Activated B cell treated with CpG ODN at 0.5 μM for 24 hours (primary cell): ENCODE measurements at regions not wholly inside any gene's neighbourhood (a gene's known extent, or its start where the extent isn't known, plus 50 kb on each side); places are given as distances from the start of the nearest gene placed in this dataset.

ENCODE experiments used
- ATAC-seq: fragments of 200-7000 bp; cut with Tn5 transposase; one replicate; pipeline ENCODE4 v1.10.0; 2021; ENCODE audit warnings: low read depth, mild to moderate bottlenecking, moderate library complexity
- CTCF ChIA-PET: fragments of 350-600 bp; sonication (Branson Sonifier 250); formaldehyde crosslinking; loops from one replicate; lab custom pipeline; 2021; ENCODE audit warnings: antibody characterized with exemption; lab: Charles Lee
- POLR2A ChIA-PET: fragments of 350-600 bp; sonication (Branson Sonifier 250); formaldehyde crosslinking; loops from one replicate; lab custom pipeline; 2021; ENCODE audit warnings: antibody characterized with exemption; lab: Charles Lee
- DNase-seq: peaks from one replicate; pipeline ENCODE4 v3.0.0; 2022
- H3K27ac Mint-ChIP-seq: one replicate; pipeline ENCODE4 v1.8.0; 2020; ENCODE audit warnings: mixed read lengths
- H3K27me3 Mint-ChIP-seq: one replicate; pipeline ENCODE4 v1.8.0; 2021; ENCODE audit warnings: mixed read lengths
- H3K36me3 Mint-ChIP-seq: one replicate; pipeline ENCODE4 v1.8.0; 2021; ENCODE audit warnings: low read depth, mixed read lengths
- H3K4me1 Mint-ChIP-seq: one replicate; pipeline ENCODE4 v1.8.0; 2021; ENCODE audit warnings: mixed read lengths
- H3K4me3 Mint-ChIP-seq: one replicate; pipeline ENCODE4 v1.8.0; 2020; ENCODE audit warnings: mild to moderate bottlenecking, mixed read lengths
- H3K9me3 Mint-ChIP-seq: one replicate; pipeline ENCODE4 v1.8.0; 2020; ENCODE audit warnings: mixed read lengths
- intact Hi-C: fragments of 100-400 bp; cut with micrococcal nuclease; formaldehyde crosslinking; loops from one replicate; pipeline ENCODE4 v1.15.1; 2024
- TF ChIP-seq, protein P1 (sequence below): fragments of 200-600 bp; IDR thresholded peaks from one replicate; pipeline ENCODE4 v1.8.0; 2022; ENCODE audit warnings: antibody characterized with exemption, mild to moderate bottlenecking

DNA sequence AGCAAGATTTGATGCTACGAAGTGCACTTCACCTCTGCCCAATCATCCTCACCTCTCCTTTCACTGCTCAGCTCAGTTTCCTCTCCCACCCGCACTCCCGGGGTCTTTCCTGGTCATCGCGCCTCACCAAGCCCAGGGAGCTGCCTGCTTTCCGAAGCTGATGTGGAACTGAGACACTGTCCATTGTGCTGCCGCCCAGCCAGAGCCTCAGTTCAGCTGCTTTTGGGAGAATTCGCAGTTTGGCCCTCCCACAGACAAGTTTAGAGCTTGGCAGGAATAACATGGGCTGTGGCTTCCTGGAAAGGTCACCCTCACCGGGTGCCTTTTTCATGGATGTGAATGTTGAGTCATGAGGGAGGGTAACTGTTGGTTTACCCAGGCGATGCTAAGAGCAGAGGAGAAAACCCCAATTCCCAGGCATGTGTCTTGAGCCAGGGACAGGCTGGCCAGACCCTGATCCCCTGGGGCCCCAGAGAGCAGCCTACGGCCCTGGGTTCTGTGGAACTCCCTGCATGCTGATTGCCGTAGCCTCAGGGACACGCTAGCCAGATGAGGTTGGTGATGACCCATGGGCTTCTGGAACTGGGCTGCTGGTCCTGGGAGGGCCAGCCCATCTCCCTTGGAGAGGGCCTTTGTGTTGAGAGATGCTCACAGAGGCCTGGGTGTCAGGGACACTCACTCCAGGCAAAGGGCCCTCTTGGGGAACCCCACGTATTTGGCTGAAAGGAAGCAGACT, 1687.5 kb downstream of the TP53TG3F start:
- DNase-seq = no peak
- intact Hi-C loops = no loop called here
- H3K27me3 Mint-ChIP-seq = no peaks in the 10 kb centered on the region
- no peak overlapping the region for H3K4me3 Mint-ChIP-seq
- peaks cover 10% of the 10 kb centered on the region for H3K9me3 Mint-ChIP-seq
- ATAC-seq = no peak
- no peaks in the 10 kb centered on the region for H3K36me3 Mint-ChIP-seq
- no peak overlapping the region for H3K27ac Mint-ChIP-seq
- no peaks in the 10 kb centered on the region for H3K4me1 Mint-ChIP-seq
- TF ChIP-seq, protein P1, sequence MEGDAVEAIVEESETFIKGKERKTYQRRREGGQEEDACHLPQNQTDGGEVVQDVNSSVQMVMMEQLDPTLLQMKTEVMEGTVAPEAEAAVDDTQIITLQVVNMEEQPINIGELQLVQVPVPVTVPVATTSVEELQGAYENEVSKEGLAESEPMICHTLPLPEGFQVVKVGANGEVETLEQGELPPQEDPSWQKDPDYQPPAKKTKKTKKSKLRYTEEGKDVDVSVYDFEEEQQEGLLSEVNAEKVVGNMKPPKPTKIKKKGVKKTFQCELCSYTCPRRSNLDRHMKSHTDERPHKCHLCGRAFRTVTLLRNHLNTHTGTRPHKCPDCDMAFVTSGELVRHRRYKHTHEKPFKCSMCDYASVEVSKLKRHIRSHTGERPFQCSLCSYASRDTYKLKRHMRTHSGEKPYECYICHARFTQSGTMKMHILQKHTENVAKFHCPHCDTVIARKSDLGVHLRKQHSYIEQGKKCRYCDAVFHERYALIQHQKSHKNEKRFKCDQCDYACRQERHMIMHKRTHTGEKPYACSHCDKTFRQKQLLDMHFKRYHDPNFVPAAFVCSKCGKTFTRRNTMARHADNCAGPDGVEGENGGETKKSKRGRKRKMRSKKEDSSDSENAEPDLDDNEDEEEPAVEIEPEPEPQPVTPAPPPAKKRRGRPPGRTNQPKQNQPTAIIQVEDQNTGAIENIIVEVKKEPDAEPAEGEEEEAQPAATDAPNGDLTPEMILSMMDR = no peak
- CTCF ChIA-PET = no interaction called here
- POLR2A ChIA-PET = no interaction called here

DNA sequence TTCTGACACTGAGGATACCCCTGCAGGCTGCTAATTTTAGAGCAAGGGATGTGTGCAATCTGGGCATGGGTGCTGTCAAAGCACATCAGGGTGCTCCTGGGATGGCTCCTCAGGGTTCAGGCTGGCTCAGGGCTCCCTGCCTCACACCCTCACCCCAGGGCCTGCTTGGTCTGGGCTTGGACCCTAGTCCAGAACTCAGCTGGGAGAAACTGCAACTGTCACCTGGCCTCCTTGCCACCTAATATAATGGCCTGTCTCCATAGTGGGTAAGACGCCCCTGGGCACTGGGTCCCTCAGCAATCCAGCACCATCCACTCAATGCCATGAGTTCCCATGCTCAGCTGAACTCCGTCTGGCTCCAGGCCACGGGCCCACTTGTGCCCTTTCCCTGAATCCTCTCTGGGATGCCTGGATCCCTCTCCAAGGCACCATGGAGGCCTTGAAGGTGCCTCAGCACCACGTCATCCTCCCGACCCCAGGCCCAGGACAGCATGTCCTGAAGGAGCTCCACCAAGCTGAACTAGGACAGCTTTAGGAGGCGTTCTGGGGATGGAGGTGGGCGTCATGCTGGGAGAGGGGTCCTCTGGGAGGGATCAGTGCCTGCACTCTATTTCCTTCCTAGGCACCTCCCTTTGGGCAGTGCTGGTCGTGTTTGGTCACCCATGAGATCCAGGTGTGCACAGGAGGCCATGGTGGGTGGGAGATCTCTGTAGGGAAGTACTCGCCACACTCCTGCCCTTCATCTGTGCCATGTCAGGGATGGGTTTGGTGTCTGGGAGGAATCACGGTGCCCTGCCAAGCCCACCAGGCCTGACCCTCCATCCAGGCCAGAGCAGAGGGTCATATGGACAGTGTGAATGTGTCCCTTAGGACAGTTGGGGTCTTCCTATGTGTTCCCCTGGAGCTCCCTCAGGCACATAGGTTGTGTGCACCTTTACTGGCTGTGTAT, 1688.4 kb downstream of the TP53TG3F start:
- H3K27me3 Mint-ChIP-seq = no peaks in the 10 kb centered on the region
- DNase-seq = no peak
- H3K4me3 Mint-ChIP-seq = no peak overlapping the region
- no peaks in the 10 kb centered on the region for H3K4me1 Mint-ChIP-seq
- peaks cover 10% of the 10 kb centered on the region for H3K9me3 Mint-ChIP-seq
- ATAC-seq = no peak
- intact Hi-C loops = no loop called here
- ChIA-PET POLR2A (no interaction called here), CTCF (no interaction called here)
- no peaks in the 10 kb centered on the region for H3K36me3 Mint-ChIP-seq
- TF ChIP-seq, protein P1 = no peak
- no peak overlapping the region for H3K27ac Mint-ChIP-seq

DNA sequence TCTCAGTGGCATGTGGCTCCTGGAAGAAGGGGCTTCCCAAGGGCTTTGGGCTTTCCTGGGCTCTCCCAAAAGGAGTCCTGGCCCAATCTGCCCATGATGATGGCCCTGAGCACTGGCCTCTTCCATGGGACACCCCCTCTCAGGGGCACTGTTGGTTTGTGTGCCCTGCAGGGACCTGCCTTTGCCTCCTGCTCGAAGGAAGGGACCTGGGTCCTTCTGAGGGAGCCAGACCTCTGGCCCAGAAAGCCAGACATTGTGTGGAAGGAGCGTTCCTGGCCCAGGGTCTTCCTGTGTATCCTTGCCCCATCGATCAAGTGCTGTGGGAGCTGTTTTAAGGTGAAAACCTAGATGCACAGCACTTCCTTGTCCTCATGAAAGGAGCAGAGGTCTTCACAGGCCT, 1689.3 kb downstream of the TP53TG3F start:
- TF ChIP-seq, protein P1 = no peak
- no peak for DNase-seq
- Mint-ChIP-seq H3K27ac (no peak overlapping the region), H3K9me3 (peaks cover 10% of the 10 kb centered on the region), H3K4me1 (no peaks in the 10 kb centered on the region), H3K36me3 (no peaks in the 10 kb centered on the region), H3K27me3 (no peaks in the 10 kb centered on the region), H3K4me3 (no peak overlapping the region)
- intact Hi-C loops = no loop called here
- ATAC-seq = no peak
- POLR2A ChIA-PET = no interaction called here
- CTCF ChIA-PET = no interaction called here

DNA sequence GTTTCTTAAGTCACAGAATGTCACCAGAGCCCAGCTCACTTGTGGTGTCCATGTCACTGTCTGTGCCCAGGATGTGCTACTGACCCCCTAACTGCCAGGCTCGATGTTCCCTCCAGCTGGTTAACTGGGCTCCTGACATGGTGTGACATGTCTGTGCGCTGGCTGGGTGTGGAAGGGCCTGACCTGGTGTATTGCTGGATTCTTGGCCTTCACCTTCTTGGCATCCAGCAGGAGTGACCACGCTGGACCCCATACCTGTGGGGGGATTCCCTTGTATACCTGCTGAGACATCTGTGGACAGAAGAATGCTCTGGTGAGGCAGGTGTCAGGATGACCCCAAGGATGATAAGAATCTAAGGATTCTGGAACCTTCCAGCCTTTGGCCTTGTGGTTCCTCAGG, 1690.1 kb downstream of the TP53TG3F start:
- TF ChIP-seq, protein P1 = no peak
- ChIA-PET POLR2A (no interaction called here), CTCF (no interaction called here)
- Mint-ChIP-seq H3K36me3 (no peaks in the 10 kb centered on the region), H3K27me3 (no peaks in the 10 kb centered on the region), H3K9me3 (peaks cover 7% of the 10 kb centered on the region), H3K27ac (no peak overlapping the region), H3K4me3 (no peak overlapping the region), H3K4me1 (no peaks in the 10 kb centered on the region)
- ATAC-seq (no peak), DNase-seq (no peak)
- intact Hi-C loops = no loop called here

DNA sequence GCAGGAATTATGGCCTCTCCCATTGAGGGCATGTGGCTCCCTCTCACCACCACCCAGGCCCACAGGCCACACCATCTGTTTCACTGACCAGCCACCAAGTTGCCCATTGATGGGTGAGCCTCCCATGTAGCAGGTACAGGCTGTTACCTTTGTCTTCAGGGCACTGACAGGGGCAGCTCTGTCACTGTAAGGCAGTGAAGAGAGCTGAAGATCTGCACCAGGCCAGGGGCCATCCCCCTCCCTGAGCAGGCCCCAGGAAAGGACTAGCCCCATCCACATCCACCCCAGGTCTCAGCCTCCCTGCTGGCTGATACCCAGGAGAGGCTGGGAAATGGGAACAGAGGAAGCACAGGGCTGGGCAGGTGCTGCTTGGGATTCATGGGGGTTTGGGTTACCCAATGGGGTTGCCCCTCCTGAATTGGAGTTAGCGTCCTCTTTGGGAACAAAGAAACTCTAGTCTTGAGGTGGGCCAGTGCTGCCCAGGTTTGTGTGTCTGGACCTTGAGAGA, 1691.4 kb downstream of the TP53TG3F start:
- intact Hi-C loops = no loop called here
- TF ChIP-seq, protein P1 = no peak
- H3K4me3 Mint-ChIP-seq = no peak overlapping the region
- no peaks in the 10 kb centered on the region for H3K4me1 Mint-ChIP-seq
- H3K27ac Mint-ChIP-seq = no peak overlapping the region
- ATAC-seq (no peak), DNase-seq (no peak)
- H3K36me3 Mint-ChIP-seq = no peaks in the 10 kb centered on the region
- ChIA-PET POLR2A (no interaction called here), CTCF (no interaction called here)
- peaks cover 3% of the 10 kb centered on the region for H3K9me3 Mint-ChIP-seq
- H3K27me3 Mint-ChIP-seq = no peaks in the 10 kb centered on the region
